Epithelial cell of esophagus (primary cell): ENCODE measurements at regions not wholly inside any gene's neighbourhood (a gene's known extent, or its start where the extent isn't known, plus 50 kb on each side); places are given as distances from the start of the nearest gene placed in this dataset.
A peak's percentile ranks its signal among the peaks of the same experiment; 100 is the strongest.

Experiments
- DNase-seq: peaks from one replicate; pipeline ENCODE4 v3.0.0; 2010; ENCODE audit warnings: low read depth
- H3K4me3 ChIP-seq: 2 replicates; pipeline ENCODE4 v1.5.1; 2011; ENCODE audit warnings: mild to moderate bottlenecking, low read length, control low read depth
- CTCF ChIP-seq: IDR thresholded peaks from 2 replicates; pipeline ENCODE4 v1.5.1; 2011; ENCODE audit warnings: low read depth, mild to moderate bottlenecking, low read length, control low read depth, inconsistent platforms; ENCODE audit not compliant: insufficient read depth; ENCODE audit errors: missing control alignments

- DNase-seq = no peak
- TF ChIP-seq CTCF = no peak
- H3K4me3 ChIP-seq = no peak overlapping the region
Observed at GRCh38 chr4:23113104-23113503, 420.4 kb downstream of the GBA3 start.

GRCh38 chr4:23106516-23106915 is 413.8 kb downstream of the GBA3 start:
- no peak overlapping the region for H3K4me3 ChIP-seq
- no peak for TF ChIP-seq CTCF
- DNase-seq = no peak

- peak; percentile 28 for DNase-seq
- TF ChIP-seq CTCF = no peak
- no peak overlapping the region for H3K4me3 ChIP-seq
Observed at GRCh38 chr4:23105759-23106370, 413.1 kb downstream of the GBA3 start.

- H3K4me3 ChIP-seq = no peak overlapping the region
- no peak for TF ChIP-seq CTCF
- DNase-seq = peak; percentile 45
Observed at GRCh38 chr4:23097251-23097650, 404.5 kb downstream of the GBA3 start.

DNA sequence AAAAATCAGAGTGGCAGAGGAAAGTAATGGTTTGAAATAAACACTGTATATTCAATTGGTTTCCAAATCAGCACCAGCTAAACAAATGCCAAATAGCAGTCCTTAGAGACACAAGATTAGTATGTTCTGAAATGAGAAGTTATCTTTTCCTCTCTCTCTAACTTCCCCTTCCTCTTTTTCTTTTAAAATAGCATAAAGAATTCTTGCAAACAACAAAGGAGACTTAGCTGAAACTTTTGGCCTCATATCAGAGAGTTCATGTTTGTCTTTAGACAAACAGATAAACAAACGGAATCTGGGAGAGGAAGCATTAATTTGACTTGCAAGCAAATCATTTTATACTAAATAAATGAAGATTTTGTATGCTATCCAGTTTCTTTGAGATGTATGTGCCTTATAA is 399.0 kb downstream of the GBA3 start:
- no peak overlapping the region for H3K4me3 ChIP-seq
- TF ChIP-seq CTCF = no peak
- no peak for DNase-seq

- TF ChIP-seq CTCF = no peak
- no peak for DNase-seq
- H3K4me3 ChIP-seq = no peak overlapping the region
Observed at GRCh38 chr4:23085249-23085568, 392.5 kb downstream of the GBA3 start.

DNA sequence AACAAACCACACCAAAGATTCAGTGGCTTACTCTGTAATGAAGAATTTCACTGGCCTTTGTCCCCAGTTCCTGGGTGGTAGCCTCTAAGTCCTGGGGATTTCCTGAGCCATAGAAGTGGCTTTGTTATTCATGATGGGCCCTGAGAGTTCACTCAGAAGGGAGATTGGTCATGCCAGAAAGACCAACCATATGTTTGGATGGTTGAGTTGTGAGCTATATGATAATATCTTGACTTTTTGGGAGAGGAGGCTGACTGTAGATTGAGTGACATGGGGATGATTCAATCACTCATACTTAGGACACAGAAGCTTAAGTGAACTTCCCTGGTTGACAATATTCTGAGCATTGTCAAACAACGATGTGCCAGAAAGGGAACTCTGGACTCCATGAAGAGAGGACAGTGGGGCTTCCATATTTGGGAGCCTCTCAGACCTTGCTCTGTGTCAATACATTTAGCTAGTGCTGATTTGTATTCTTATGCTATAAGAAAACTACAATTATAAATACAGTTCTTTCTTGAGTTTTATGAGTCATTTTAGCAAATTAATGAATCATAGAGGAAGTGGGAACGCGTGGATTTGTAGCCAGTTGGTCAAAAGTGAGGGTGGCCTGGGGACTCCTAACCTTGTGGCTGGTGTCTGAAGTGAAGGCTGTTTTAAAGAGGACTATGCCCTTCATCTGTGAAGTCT is 392.0 kb downstream of the GBA3 start:
- H3K4me3 ChIP-seq = no peak overlapping the region
- DNase-seq = no peak
- no peak for TF ChIP-seq CTCF
